Endothelial cell (in vitro differentiated cells): ENCODE measurements at regions not wholly inside any gene's neighbourhood (a gene's known extent, or its start where the extent isn't known, plus 50 kb on each side); places are given as distances from the start of the nearest gene placed in this dataset.

Source experiments
- DNase-seq: peaks from one replicate; pipeline ENCODE4 v3.0.0; 2021; ENCODE audit warnings: low spot score
- H3K27ac Mint-ChIP-seq: one replicate; pipeline ENCODE4 v1.8.0; 2021; ENCODE audit warnings: mixed read lengths, inconsistent platforms; ENCODE audit not compliant: unreplicated experiment
- H3K27me3 Mint-ChIP-seq: one replicate; pipeline ENCODE4 v1.8.0; 2021; ENCODE audit warnings: mild to moderate bottlenecking, moderate library complexity, mixed read lengths, inconsistent platforms; ENCODE audit not compliant: unreplicated experiment
- H3K36me3 Mint-ChIP-seq: one replicate; pipeline ENCODE4 v1.8.0; 2021; ENCODE audit warnings: mild to moderate bottlenecking, low read depth, mixed read lengths, inconsistent platforms; ENCODE audit not compliant: unreplicated experiment
- H3K4me1 Mint-ChIP-seq: one replicate; pipeline ENCODE4 v1.8.0; 2021; ENCODE audit warnings: mild to moderate bottlenecking, mixed read lengths, inconsistent platforms; ENCODE audit not compliant: unreplicated experiment
- H3K4me3 Mint-ChIP-seq: one replicate; pipeline ENCODE4 v1.8.0; 2021; ENCODE audit warnings: mild to moderate bottlenecking, mixed read lengths, inconsistent platforms; ENCODE audit not compliant: unreplicated experiment
- H3K9me3 Mint-ChIP-seq: one replicate; pipeline ENCODE4 v1.8.0; 2021; ENCODE audit warnings: mixed read lengths, inconsistent platforms; ENCODE audit not compliant: unreplicated experiment
- TF ChIP-seq, protein P1 (sequence below): fragments of 200-600 bp; sonication (generic); IDR thresholded peaks from one replicate; pipeline ENCODE4 v1.5.0; 2021; ENCODE audit warnings: antibody characterized with exemption; ENCODE audit not compliant: unreplicated experiment

DNA sequence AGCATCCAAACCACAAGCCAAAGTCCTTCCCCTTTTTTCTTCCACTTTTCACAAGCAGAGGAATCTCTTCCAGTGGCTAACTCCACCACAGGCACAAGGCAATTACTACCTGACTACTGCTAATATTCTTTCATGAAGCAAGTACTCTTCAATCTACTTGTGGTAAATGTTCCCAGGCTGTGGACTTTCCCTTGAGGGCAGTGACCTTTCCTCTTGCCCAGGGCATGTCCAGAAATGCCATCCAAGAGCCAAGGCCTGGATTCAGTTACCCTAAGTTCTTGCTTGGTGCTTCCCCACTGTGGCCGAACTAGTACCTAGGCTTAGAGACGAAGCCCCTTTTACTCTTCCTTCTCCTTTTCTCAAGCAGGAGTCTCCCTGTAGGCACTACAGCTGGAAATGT is 400.7 kb downstream of the DCAF12L2 start:
- TF ChIP-seq, protein P1, sequence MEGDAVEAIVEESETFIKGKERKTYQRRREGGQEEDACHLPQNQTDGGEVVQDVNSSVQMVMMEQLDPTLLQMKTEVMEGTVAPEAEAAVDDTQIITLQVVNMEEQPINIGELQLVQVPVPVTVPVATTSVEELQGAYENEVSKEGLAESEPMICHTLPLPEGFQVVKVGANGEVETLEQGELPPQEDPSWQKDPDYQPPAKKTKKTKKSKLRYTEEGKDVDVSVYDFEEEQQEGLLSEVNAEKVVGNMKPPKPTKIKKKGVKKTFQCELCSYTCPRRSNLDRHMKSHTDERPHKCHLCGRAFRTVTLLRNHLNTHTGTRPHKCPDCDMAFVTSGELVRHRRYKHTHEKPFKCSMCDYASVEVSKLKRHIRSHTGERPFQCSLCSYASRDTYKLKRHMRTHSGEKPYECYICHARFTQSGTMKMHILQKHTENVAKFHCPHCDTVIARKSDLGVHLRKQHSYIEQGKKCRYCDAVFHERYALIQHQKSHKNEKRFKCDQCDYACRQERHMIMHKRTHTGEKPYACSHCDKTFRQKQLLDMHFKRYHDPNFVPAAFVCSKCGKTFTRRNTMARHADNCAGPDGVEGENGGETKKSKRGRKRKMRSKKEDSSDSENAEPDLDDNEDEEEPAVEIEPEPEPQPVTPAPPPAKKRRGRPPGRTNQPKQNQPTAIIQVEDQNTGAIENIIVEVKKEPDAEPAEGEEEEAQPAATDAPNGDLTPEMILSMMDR: no peak

DNA sequence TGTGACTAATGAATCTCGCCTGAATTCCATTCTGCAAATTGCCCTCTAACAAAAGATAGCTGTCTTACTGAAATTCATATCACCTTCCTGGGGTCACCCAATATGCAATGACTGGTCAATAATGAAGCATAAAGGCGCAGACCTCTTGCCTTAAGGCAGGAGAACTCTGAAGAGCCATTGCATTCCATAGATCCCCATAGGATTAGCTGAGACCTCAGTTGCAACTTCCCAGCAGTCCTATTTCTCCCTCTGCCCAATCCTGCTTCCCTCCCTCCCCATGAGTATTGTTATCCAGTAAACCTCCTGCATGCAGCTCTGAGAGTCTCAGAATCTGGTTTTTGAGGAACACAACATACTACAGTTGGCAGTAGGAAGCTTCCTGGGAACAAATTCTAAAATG is 396.5 kb downstream of the DCAF12L2 start:
- no peak overlapping the region for H3K4me3 Mint-ChIP-seq
- no peaks in the 10 kb centered on the region for H3K27me3 Mint-ChIP-seq
- H3K9me3 Mint-ChIP-seq: no peaks in the 10 kb centered on the region
- TF ChIP-seq, protein P1: no peak
- H3K36me3 Mint-ChIP-seq: no peaks in the 10 kb centered on the region
- H3K4me1 Mint-ChIP-seq: no peaks in the 10 kb centered on the region
- H3K27ac Mint-ChIP-seq: no peak overlapping the region
- no peak for DNase-seq

More for the DNA sequence above, 400.7 kb downstream of the DCAF12L2 start:
- no peak overlapping the region for H3K4me3 Mint-ChIP-seq
- no peaks in the 10 kb centered on the region for H3K27me3 Mint-ChIP-seq
- H3K27ac Mint-ChIP-seq: no peak overlapping the region
- H3K4me1 Mint-ChIP-seq: no peaks in the 10 kb centered on the region
- no peaks in the 10 kb centered on the region for H3K9me3 Mint-ChIP-seq
- no peaks in the 10 kb centered on the region for H3K36me3 Mint-ChIP-seq
- no peak for DNase-seq

DNA sequence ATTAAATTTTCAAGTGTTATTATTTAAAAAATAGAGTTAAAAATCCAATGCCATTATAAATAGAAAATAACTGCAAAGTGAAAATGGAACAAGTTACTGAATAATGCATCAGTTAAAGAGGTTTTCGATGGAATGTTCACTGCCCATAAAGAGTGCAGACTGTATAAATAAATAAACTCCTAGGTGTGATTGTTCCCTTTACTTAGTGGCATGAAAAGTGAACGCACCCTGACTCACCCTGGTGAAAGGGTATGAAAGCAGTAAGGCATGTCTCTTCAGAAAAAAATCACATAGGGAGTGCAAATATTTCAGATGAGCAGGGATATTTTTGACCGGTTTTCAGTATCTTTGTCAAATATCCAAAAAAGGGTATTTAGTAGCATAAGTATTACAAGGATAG is 387.8 kb downstream of the DCAF12L2 start:
- Mint-ChIP-seq H3K9me3 (no peaks in the 10 kb centered on the region), H3K27ac (no peak overlapping the region), H3K4me3 (no peak overlapping the region), H3K27me3 (no peaks in the 10 kb centered on the region), H3K4me1 (peaks cover 3% of the 10 kb centered on the region), H3K36me3 (no peaks in the 10 kb centered on the region)
- DNase-seq: no peak
- TF ChIP-seq, protein P1: no peak

DNA sequence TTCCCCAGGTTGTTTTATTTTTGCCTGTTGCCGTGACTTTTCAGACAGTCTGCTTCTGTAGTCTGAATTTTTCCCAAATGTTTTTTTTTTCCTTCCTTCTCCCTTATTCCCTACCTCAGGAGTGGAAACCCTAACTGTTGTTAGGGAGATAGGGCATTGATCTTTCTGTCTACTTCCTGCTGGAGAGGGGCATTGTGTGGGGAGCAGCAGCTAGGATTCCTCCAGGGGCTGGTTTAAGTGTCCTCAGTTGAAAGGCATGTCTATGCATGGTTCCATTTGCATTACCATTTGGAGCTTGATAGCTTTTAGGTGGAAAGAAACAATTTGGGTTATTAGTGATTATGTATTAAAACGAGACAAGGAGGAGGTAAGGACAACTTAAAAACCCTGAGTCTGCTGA is 383.9 kb downstream of the DCAF12L2 start:
- no peaks in the 10 kb centered on the region for H3K9me3 Mint-ChIP-seq
- H3K36me3 Mint-ChIP-seq: no peaks in the 10 kb centered on the region
- no peak overlapping the region for H3K4me3 Mint-ChIP-seq
- DNase-seq: no peak
- peak overlapping the region; percentile 50 for H3K27ac Mint-ChIP-seq
- peaks cover 3% of the 10 kb centered on the region for H3K4me1 Mint-ChIP-seq
- H3K27me3 Mint-ChIP-seq: no peaks in the 10 kb centered on the region
- TF ChIP-seq, protein P1: no peak

DNA sequence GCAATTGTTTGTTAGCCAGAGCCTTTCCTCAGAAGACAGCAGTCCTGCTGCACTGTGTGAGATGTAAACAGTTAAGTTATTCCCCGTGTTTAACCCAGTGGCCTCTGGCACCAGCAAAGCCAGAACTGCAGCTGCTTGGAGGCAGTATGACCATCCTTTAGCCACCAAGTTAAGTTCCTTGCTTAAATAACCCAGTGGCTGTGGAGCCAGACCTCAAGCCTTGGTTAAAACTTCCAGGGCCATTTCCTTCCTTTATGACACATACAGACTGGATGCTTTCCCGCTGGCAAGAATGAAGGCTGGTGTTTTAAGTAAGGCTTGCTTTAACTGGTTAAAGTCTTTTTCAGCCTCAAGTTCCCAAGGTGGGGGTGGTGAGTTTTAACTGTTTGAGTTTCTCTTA is 379.8 kb downstream of the DCAF12L2 start:
- Mint-ChIP-seq H3K27ac (no peak overlapping the region), H3K4me3 (no peak overlapping the region), H3K36me3 (no peaks in the 10 kb centered on the region), H3K27me3 (no peaks in the 10 kb centered on the region), H3K4me1 (peaks cover 3% of the 10 kb centered on the region), H3K9me3 (no peaks in the 10 kb centered on the region)
- TF ChIP-seq, protein P1: no peak
- no peak for DNase-seq
